ENCODE measurements at regions not wholly inside any gene's neighbourhood (a gene's known extent, or its start where the extent isn't known, plus 50 kb on each side); places are given as distances from the start of the nearest gene placed in this dataset.

DNA sequence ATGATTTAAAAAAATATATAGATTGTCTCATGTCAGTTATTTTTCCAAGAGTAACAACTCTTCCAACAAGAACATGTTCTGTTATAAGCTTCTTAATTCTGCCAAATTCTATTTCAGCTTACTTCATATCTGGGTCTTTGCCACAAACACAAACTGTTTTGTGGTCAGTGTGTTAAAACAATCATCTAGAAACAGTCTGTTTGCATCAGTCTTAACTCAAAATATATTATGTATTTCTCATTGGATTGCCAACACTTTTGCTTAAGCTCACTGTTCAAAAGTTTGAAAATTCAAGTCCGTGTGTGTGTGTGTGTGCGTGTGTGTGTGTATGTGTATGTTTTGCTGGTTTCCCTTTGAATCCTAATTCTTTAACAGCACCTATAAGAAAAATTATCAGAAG, 752.3 kb upstream of the NDST4 start:
- Histone ChIP-seq H4K20me1 (ENCODE audit: insufficient read depth, low read length) (no peaks in the 10 kb centered on the region), H2AFZ (ENCODE audit: insufficient read depth, low read depth, low read length, poor library complexity, severe bottlenecking) (no peak overlapping the region), H3K9me3 (replicated peaks in 1 of 2; ENCODE audit: control insufficient read depth in 1 of 2, insufficient read depth in 1 of 2, low read length in 2 of 2) (no peaks in the 10 kb centered on the region), H3K79me2 (ENCODE audit: insufficient read depth, low read length) (no peaks in the 10 kb centered on the region), H3K27ac (ENCODE audit: low read depth in 1 of 2, low read length in 2 of 2) (no peak overlapping the region), H3K36me3 (replicated peaks in 1 of 2; ENCODE audit: control insufficient read depth in 1 of 2, insufficient read depth in 2 of 2, low read length in 2 of 2) (no peaks in the 10 kb centered on the region), H3K4me3 (replicated peaks in 1 of 3; ENCODE audit: low read depth in 2 of 3, low read length in 3 of 3) (no peak overlapping the region), H3K27me3 (ENCODE audit: control insufficient read depth in 2 of 2, insufficient read depth in 2 of 2, low read length in 2 of 2) (no peaks in the 10 kb centered on the region), H3K9ac (ENCODE audit: insufficient read depth, low read length, poor library complexity, severe bottlenecking) (no peak overlapping the region), H3K4me1 (ENCODE audit: control insufficient read depth in 1 of 2, insufficient read depth in 2 of 2, low read length in 2 of 2) (no peaks in the 10 kb centered on the region), H3K4me2 (replicated peaks; ENCODE audit: extremely low read depth, low read length, poor library complexity, severe bottlenecking) (no peak overlapping the region)
- H3K9me3 Mint-ChIP-seq: peaks cover 0 to 2% (median 0%) of the 10 kb centered on the region in 7 donors
- no peaks in the 10 kb centered on the region for H3K36me3 Mint-ChIP-seq
- H3K27me3 Mint-ChIP-seq (ENCODE audit: low read depth in 3 of 3): peaks cover 0 to 1% (median 0%) of the 10 kb centered on the region in 3 donors
- no peak for DNase-seq
- no peak overlapping the region for H3K27ac Mint-ChIP-seq
- H3K4me1 Mint-ChIP-seq: no peaks in the 10 kb centered on the region
- H3K4me3 Mint-ChIP-seq: no peak overlapping the region
- no CpG with 5 or more reads among the region's 2 CpGs for WGBS (ENCODE audit: insufficient coverage)
- TF ChIP-seq, protein P1, sequence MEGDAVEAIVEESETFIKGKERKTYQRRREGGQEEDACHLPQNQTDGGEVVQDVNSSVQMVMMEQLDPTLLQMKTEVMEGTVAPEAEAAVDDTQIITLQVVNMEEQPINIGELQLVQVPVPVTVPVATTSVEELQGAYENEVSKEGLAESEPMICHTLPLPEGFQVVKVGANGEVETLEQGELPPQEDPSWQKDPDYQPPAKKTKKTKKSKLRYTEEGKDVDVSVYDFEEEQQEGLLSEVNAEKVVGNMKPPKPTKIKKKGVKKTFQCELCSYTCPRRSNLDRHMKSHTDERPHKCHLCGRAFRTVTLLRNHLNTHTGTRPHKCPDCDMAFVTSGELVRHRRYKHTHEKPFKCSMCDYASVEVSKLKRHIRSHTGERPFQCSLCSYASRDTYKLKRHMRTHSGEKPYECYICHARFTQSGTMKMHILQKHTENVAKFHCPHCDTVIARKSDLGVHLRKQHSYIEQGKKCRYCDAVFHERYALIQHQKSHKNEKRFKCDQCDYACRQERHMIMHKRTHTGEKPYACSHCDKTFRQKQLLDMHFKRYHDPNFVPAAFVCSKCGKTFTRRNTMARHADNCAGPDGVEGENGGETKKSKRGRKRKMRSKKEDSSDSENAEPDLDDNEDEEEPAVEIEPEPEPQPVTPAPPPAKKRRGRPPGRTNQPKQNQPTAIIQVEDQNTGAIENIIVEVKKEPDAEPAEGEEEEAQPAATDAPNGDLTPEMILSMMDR (IDR thresholded peaks at IDR 0.05): no peak
- intact Hi-C loops (cut with micrococcal nuclease): no loop called here

- TF ChIP-seq, protein P1 (IDR thresholded peaks at IDR 0.05): no peak
- H3K4me1 ChIP-seq (ENCODE audit: control insufficient read depth in 1 of 2, insufficient read depth in 2 of 2, low read length in 2 of 2): no peaks in the 10 kb centered on the region
- Mint-ChIP-seq H3K4me1 (no peaks in the 10 kb centered on the region), H3K9me3 (no peaks in the 10 kb centered on the region), H3K36me3 (no peaks in the 10 kb centered on the region), H3K4me3 (no peak overlapping the region), H3K27me3 (ENCODE audit: low read depth in 3 of 3) (peaks cover 0 to 2% (median 2%) of the 10 kb centered on the region in 3 donors), H3K27ac (no peak overlapping the region)
- H2AFZ ChIP-seq (ENCODE audit: insufficient read depth, low read depth, low read length, poor library complexity, severe bottlenecking): no peak overlapping the region
- H3K27ac ChIP-seq (ENCODE audit: low read depth in 1 of 2, low read length in 2 of 2): no peak overlapping the region
- H3K36me3 ChIP-seq (replicated peaks in 1 of 2; ENCODE audit: control insufficient read depth in 1 of 2, insufficient read depth in 2 of 2, low read length in 2 of 2): no peaks in the 10 kb centered on the region
- H3K79me2 ChIP-seq (ENCODE audit: insufficient read depth, low read length): no peaks in the 10 kb centered on the region
- H3K4me3 ChIP-seq (replicated peaks in 1 of 3; ENCODE audit: low read depth in 2 of 3, low read length in 3 of 3): no peak overlapping the region
- H3K9me3 ChIP-seq (replicated peaks in 1 of 2; ENCODE audit: control insufficient read depth in 1 of 2, insufficient read depth in 1 of 2, low read length in 2 of 2): no peaks in the 10 kb centered on the region
- H4K20me1 ChIP-seq (ENCODE audit: insufficient read depth, low read length): no peaks in the 10 kb centered on the region
- H3K9ac ChIP-seq (ENCODE audit: insufficient read depth, low read length, poor library complexity, severe bottlenecking): no peak overlapping the region
- DNase-seq: no peak
- intact Hi-C loops (cut with micrococcal nuclease): no loop called here
- no peaks in the 10 kb centered on the region for H3K27me3 ChIP-seq (ENCODE audit: control insufficient read depth in 2 of 2, insufficient read depth in 2 of 2, low read length in 2 of 2)
- no CpG with 5 or more reads among the region's 1 CpG for WGBS (ENCODE audit: insufficient coverage)
- no peak overlapping the region for H3K4me2 ChIP-seq (replicated peaks; ENCODE audit: extremely low read depth, low read length, poor library complexity, severe bottlenecking)
Observed at GRCh38 chr4:115852767-115853091, 739.3 kb upstream of the NDST4 start.

Measured in CD14-positive monocyte (primary cell).